Neural progenitor cell (in vitro differentiated cells): ENCODE measurements at regions not wholly inside any gene's neighbourhood (a gene's known extent, or its start where the extent isn't known, plus 50 kb on each side); places are given as distances from the start of the nearest gene placed in this dataset.

Experiments used
- CTCF ChIP-seq: fragments of 200-600 bp; sonication (generic); IDR thresholded peaks from 2 replicates; pipeline ENCODE4 v1.5.1; 2017; ENCODE audit warnings: antibody characterized with exemption, mild to moderate bottlenecking
- EZH2 ChIP-seq: fragments of 200-600 bp; sonication (generic); IDR thresholded peaks from 2 replicates; pipeline ENCODE4 v1.6.1; 2017; ENCODE audit warnings: antibody characterized with exemption, mild to moderate bottlenecking, moderate library complexity

GRCh38 chr5:111010783-111011182 lies 60.7 kb upstream of the TSLP start:
- TF ChIP-seq EZH2 = no peak
- no peak for TF ChIP-seq CTCF
